Ishikawa (cell line): ENCODE measurements at regions not wholly inside any gene's neighbourhood (a gene's known extent, or its start where the extent isn't known, plus 50 kb on each side); places are given as distances from the start of the nearest gene placed in this dataset.

Experiments
- CREB1 ChIP-seq: IDR thresholded peaks from 2 replicates; pipeline ENCODE4 v1.6.1; 2012; ENCODE audit warnings: low read depth
- EP300 ChIP-seq: IDR thresholded peaks from 2 replicates; pipeline ENCODE4 v1.6.1; 2012; ENCODE audit warnings: borderline replicate concordance
- FOXM1 ChIP-seq: IDR thresholded peaks from 2 replicates; pipeline ENCODE4 v1.6.1; 2012; ENCODE audit warnings: low read depth, borderline replicate concordance
- MAX ChIP-seq: IDR thresholded peaks from 2 replicates; pipeline ENCODE4 v1.6.1; 2012
- NFIC ChIP-seq: IDR thresholded peaks from 2 replicates; pipeline ENCODE4 v1.6.1; 2012
- REST ChIP-seq: IDR thresholded peaks from 2 replicates; pipeline ENCODE4 v1.6.1; 2012; ENCODE audit warnings: low read depth, mild to moderate bottlenecking
- TAF1 ChIP-seq: IDR thresholded peaks from 2 replicates; pipeline ENCODE4 v1.6.1; 2012; ENCODE audit warnings: low read depth, mild to moderate bottlenecking
- TEAD4 ChIP-seq: IDR thresholded peaks from 2 replicates; pipeline ENCODE4 v1.6.1; 2012
- USF1 ChIP-seq: IDR thresholded peaks from 2 replicates; pipeline ENCODE4 v1.6.1; 2012

- no peak for TF ChIP-seq MAX
- TF ChIP-seq TEAD4: no peak
- TF ChIP-seq USF1: no peak
- TF ChIP-seq CREB1: no peak
- TF ChIP-seq FOXM1: no peak
- no peak for TF ChIP-seq EP300
- no peak for TF ChIP-seq REST
- TF ChIP-seq TAF1: no peak
- no peak for TF ChIP-seq NFIC
Observed at GRCh38 chr2:64348386-64349130, 105.4 kb upstream of the LGALSL start.
